H1 (cell line): ENCODE measurements at regions not wholly inside any gene's neighbourhood (a gene's known extent, or its start where the extent isn't known, plus 50 kb on each side); places are given as distances from the start of the nearest gene placed in this dataset.

ENCODE experiments used
- CTCF ChIA-PET: fragments of 300-600 bp; sonication (Branson Sonifier 250); formaldehyde crosslinking; loops from one replicate; lab custom pipeline; 2021; ENCODE audit not compliant: partially characterized antibody; lab: Charles Lee
- POLR2A ChIA-PET: fragments of 300-600 bp; sonication (Branson Sonifier 250); formaldehyde crosslinking; loops from one replicate; lab custom pipeline; 2021; ENCODE audit warnings: inconsistent platforms; ENCODE audit not compliant: partially characterized antibody; lab: Charles Lee
- DNase-seq, 2 experiments: peaks; one replicate each; pipeline versions ENCODE4 v3.0.0 to v3.0.0-alpha.2; 2010 to 2022; ENCODE audit warnings: low spot score in 2 of 2, low read depth in 1 of 2, mixed read lengths in 1 of 2
- FAIRE-seq: peaks from 2 replicates; lab custom pipeline; 2011; peaks lifted over from hg19 to GRCh38; lab: Jason Lieb, UNC
- H2AFZ ChIP-seq: 2 replicates; pipeline ENCODE4 v1.8.1; 2012; ENCODE audit warnings: low read length, inconsistent platforms
- H2AK5ac ChIP-seq: 2 replicates; pipeline ENCODE4 v1.6.1; 2013; ENCODE audit warnings: low read depth, low read length
- H2BK120ac ChIP-seq: replicated peaks from 2 replicates; pipeline ENCODE3; 2013; ENCODE audit warnings: low read depth, low read length, inconsistent platforms
- H2BK12ac ChIP-seq: 2 replicates; pipeline ENCODE4 v1.6.1; 2013; ENCODE audit warnings: low read depth, low read length
- H2BK15ac ChIP-seq: 2 replicates; pipeline ENCODE4 v1.6.1; 2013; ENCODE audit warnings: low read length
- H2BK20ac ChIP-seq: 2 replicates; pipeline ENCODE4 v1.6.1; 2013; ENCODE audit warnings: low read length
- H2BK5ac ChIP-seq: 2 replicates; pipeline ENCODE4 v1.6.1; 2013; ENCODE audit warnings: low read depth, low read length
- H3K14ac ChIP-seq: 2 replicates; pipeline ENCODE4 v1.6.1; 2013; ENCODE audit warnings: inconsistent platforms; ENCODE audit not compliant: insufficient read length
- H3K18ac ChIP-seq: 2 replicates; pipeline ENCODE4 v1.6.1; 2013; ENCODE audit warnings: low read length; ENCODE audit errors: extremely low read depth
- H3K23ac ChIP-seq: 2 replicates; pipeline ENCODE4 v1.6.1; 2013; ENCODE audit warnings: inconsistent platforms; ENCODE audit not compliant: insufficient read length
- H3K23me2 ChIP-seq: 2 replicates; pipeline ENCODE4 v1.6.1; 2013; ENCODE audit warnings: low read depth, low read length
- H3K27ac ChIP-seq: 2 replicates; pipeline ENCODE4 v1.6.1; 2011; ENCODE audit warnings: low read depth, low read length, inconsistent platforms
- H3K27me3 ChIP-seq, 4 experiments: replicated peaks in 1 of 4; 1 replicate in 1 of 4; 2 replicates in 3 of 4; pipeline versions ENCODE4 v1.6.1 to v1.8.1; 2011 to 2013; ENCODE audit warnings: low read length in 3 of 4, mild to moderate bottlenecking in 3 of 4, inconsistent platforms in 2 of 4, mixed read lengths in 2 of 4, moderate library complexity in 1 of 4; ENCODE audit not compliant: control insufficient read depth in 3 of 4, insufficient read depth in 3 of 4; ENCODE audit errors: extremely low read depth in 1 of 4
- H3K36me3 ChIP-seq, 4 experiments: 2 replicates each; pipeline versions ENCODE4 v1.6.1 to v1.8.1; 2011 to 2013; ENCODE audit warnings: mild to moderate bottlenecking in 4 of 4, low read length in 3 of 4, moderate library complexity in 2 of 4, control low read depth in 1 of 4, inconsistent platforms in 1 of 4; ENCODE audit not compliant: insufficient read depth in 4 of 4, control insufficient read depth in 2 of 4
- H3K4ac ChIP-seq: replicated peaks from 2 replicates; pipeline ENCODE3; 2013; ENCODE audit warnings: low read length, low read depth, mixed read lengths, inconsistent platforms; ENCODE audit not compliant: insufficient read length
- H3K4me1 ChIP-seq, 4 experiments: replicated peaks in 1 of 4; 1 replicate in 1 of 4; 2 replicates in 3 of 4; pipeline versions ENCODE4 v1.6.1 to v1.8.1; 2011 to 2013; ENCODE audit warnings: low read length in 3 of 4, inconsistent platforms in 2 of 4, mixed read lengths in 1 of 4; ENCODE audit not compliant: insufficient read depth in 4 of 4, control insufficient read depth in 3 of 4
- H3K4me2 ChIP-seq, 2 experiments: 2 replicates each; pipeline versions ENCODE4 v1.6.1 to v1.8.1; 2011 to 2013; ENCODE audit warnings: low read depth in 2 of 2, low read length in 2 of 2, control low read depth in 1 of 2, inconsistent platforms in 1 of 2, mild to moderate bottlenecking in 1 of 2; ENCODE audit not compliant: insufficient read depth in 1 of 2
- H3K4me3 ChIP-seq, 4 experiments: fragments of 200-600, 300-600 bp in 1 of 4; sonication (generic), shearing (Covaris generic), sonication (Bioruptor Twin) in 1 of 4; 2 replicates each; pipeline versions ENCODE4 v1.5.1 to v1.8.1; 2011 to 2016; ENCODE audit warnings: low read length in 4 of 4, low read depth in 3 of 4, control low read depth in 2 of 4, inconsistent platforms in 2 of 4, mild to moderate bottlenecking in 2 of 4, mixed read lengths in 1 of 4, moderate library complexity in 1 of 4; ENCODE audit not compliant: insufficient read depth in 2 of 4; ENCODE audit errors: extremely low read depth in 1 of 4
- H3K56ac ChIP-seq: replicated peaks from 2 replicates; pipeline ENCODE3; 2013; ENCODE audit warnings: low read depth, mild to moderate bottlenecking, mixed read lengths, low read length, inconsistent platforms; ENCODE audit not compliant: insufficient read length
- H3K79me1 ChIP-seq: 2 replicates; pipeline ENCODE4 v1.6.1; 2013; ENCODE audit warnings: low read depth, low read length, control low read depth
- H3K79me2 ChIP-seq, 2 experiments: 2 replicates each; pipeline versions ENCODE4 v1.6.1 to v1.8.1; 2012 to 2013; ENCODE audit warnings: low read length in 2 of 2, mild to moderate bottlenecking in 2 of 2, inconsistent platforms in 1 of 2; ENCODE audit not compliant: insufficient read depth in 2 of 2, control insufficient read depth in 1 of 2
- H3K9ac ChIP-seq, 4 experiments: replicated peaks in 1 of 4; 1 replicate in 1 of 4; 2 replicates in 3 of 4; pipeline versions ENCODE4 v1.6.1 to v1.8.1; 2011 to 2013; ENCODE audit warnings: low read depth in 3 of 4, low read length in 3 of 4, control low read depth in 2 of 4, mild to moderate bottlenecking in 2 of 4, moderate library complexity in 2 of 4, inconsistent platforms in 1 of 4; ENCODE audit errors: extremely low read depth in 1 of 4
- H3K9me3 ChIP-seq, 2 experiments: 2 replicates each; pipeline versions ENCODE4 v1.6.1 to v1.8.1; 2012 to 2013; ENCODE audit warnings: mild to moderate bottlenecking in 2 of 2, moderate library complexity in 2 of 2, control low read depth in 1 of 2, inconsistent platforms in 1 of 2, low read depth in 1 of 2, low read length in 1 of 2, mixed read lengths in 1 of 2; ENCODE audit not compliant: insufficient read depth in 2 of 2
- H4K20me1 ChIP-seq, 2 experiments: replicated peaks in 1 of 2; 2 replicates each; pipeline versions ENCODE3 to v1.8.1; 2011 to 2013; ENCODE audit warnings: inconsistent platforms in 2 of 2, low read length in 2 of 2, mild to moderate bottlenecking in 1 of 2; ENCODE audit not compliant: insufficient read depth in 2 of 2, control insufficient read depth in 1 of 2
- H4K5ac ChIP-seq: 2 replicates; pipeline ENCODE4 v1.6.1; 2013; ENCODE audit warnings: low read length, low read depth, mixed read lengths, inconsistent platforms; ENCODE audit not compliant: insufficient read length
- H4K8ac ChIP-seq: 2 replicates; pipeline ENCODE4 v1.8.0; 2013; ENCODE audit warnings: mild to moderate bottlenecking, moderate library complexity, low read length, inconsistent platforms; ENCODE audit not compliant: insufficient read depth; ENCODE audit errors: extremely low read depth
- H4K91ac ChIP-seq: replicated peaks from 2 replicates; pipeline ENCODE3; 2013; ENCODE audit warnings: low read length, mixed read lengths, inconsistent platforms; ENCODE audit not compliant: insufficient read length
- EZH2 ChIP-seq: fragments of 200-600 bp; sonication (generic); IDR thresholded peaks from 2 replicates; pipeline ENCODE4 v1.7.1; 2012; ENCODE audit warnings: low read depth, mild to moderate bottlenecking, moderate library complexity, low read length, inconsistent platforms; ENCODE audit not compliant: severe bottlenecking
- HDAC2 ChIP-seq, 2 experiments: fragments of 300-600 bp in 1 of 2; sonication (generic) in 1 of 2; IDR thresholded peaks; 2 replicates each; pipeline ENCODE4 v1.6.1; 2011 to 2012; ENCODE audit warnings: low read depth in 2 of 2, low read length in 2 of 2, mild to moderate bottlenecking in 2 of 2, moderate library complexity in 2 of 2, borderline replicate concordance in 1 of 2, inconsistent platforms in 1 of 2
- KDM1A ChIP-seq: fragments of 200-600, 300-600 bp; sonication (generic); IDR thresholded peaks from 2 replicates; pipeline ENCODE4 v1.7.1; 2016; ENCODE audit warnings: mild to moderate bottlenecking, low read length, borderline replicate concordance
- WGBS, 2 experiments: shearing (Covaris generic) in 1 of 2; methylation state at CpG; one replicate each; pipeline versions ENCODE4 v1.1.6 to v1.1.7; 2013 to 2015; ENCODE audit warnings: low lambda C conversion rate in 2 of 2, mixed read lengths in 2 of 2, inconsistent platforms in 1 of 2, low coverage in 1 of 2, missing lambda C conversion rate in 1 of 2; ENCODE audit not compliant: insufficient replicate concordance in 2 of 2, insufficient coverage in 1 of 2, insufficient read length in 1 of 2; ENCODE audit errors: extremely low coverage in 1 of 2, missing lambda C conversion rate in 1 of 2; 5-methylcytosine and 5-hydroxymethylcytosine counted together

- Histone ChIP-seq H3K23me2 (no peaks in the 10 kb centered on the region), H2BK120ac (no peak overlapping the region), H4K5ac (no peak overlapping the region), H3K36me3 (no peaks in the 10 kb centered on the region), H3K9ac (no peak overlapping the region), H3K4me2 (no peak overlapping the region), H3K4ac (no peak overlapping the region), H4K20me1 (no peaks in the 10 kb centered on the region), H3K4me3 (no peak overlapping the region), H3K79me2 (no peaks in the 10 kb centered on the region), H2BK15ac (no peak overlapping the region), H4K8ac (no peak overlapping the region), H3K27me3 (no peaks in the 10 kb centered on the region), H3K56ac (no peak overlapping the region), H3K18ac (no peak overlapping the region), H2BK12ac (0 out of 2 replicates have a peak overlapping the region, but pooled peaks have one; percentile 9), H2BK5ac (no peak overlapping the region), H3K14ac (no peak overlapping the region), H3K27ac (no peak overlapping the region), H2AK5ac (no peak overlapping the region), H3K4me1 (peaks cover 1 to 8% (median 7%) of the 10 kb centered on the region in 4 experiments; a peak in 6 of 7 replicates), H2BK20ac (no peak overlapping the region), H3K79me1 (no peaks in the 10 kb centered on the region), H3K23ac (no peak overlapping the region), H2AFZ (no peak overlapping the region), H4K91ac (no peak overlapping the region), H3K9me3 (0 out of 4 replicates have a peak, but pooled peaks cover 0 to 2% of the 10 kb centered on the region in 2 experiments)
- FAIRE-seq (no peak), DNase-seq (no peak)
- ChIA-PET CTCF (interaction anchor here (1.3 kb wide), 1 partner anchor 25 kb away, joined by 3 read pairs; no protein-coding TSS in a partner anchor), POLR2A (interaction anchor here (0.9 kb wide), 1 partner anchor 41 kb away, joined by 3 read pairs; no protein-coding TSS in a partner anchor)
- TF ChIP-seq KDM1A (peak; percentile 77; the same call in 1 of the 2 replicates), HDAC2 (IDR thresholded peaks at IDR 0.05; ENCODE audit: borderline replicate concordance in 1 of 2, low read depth in 2 of 2, low read length in 2 of 2) (0 out of 4 replicates have a peak, but pooled peaks of 1 of the 2 experiments have one; percentile 56), EZH2 (no peak)
- 91% methylated on average over 5 of the region's 5 CpGs; no CpG with 5 or more reads in 1 of the 2 experiments for WGBS, 2 experiments
Measured at GRCh38 chr12:124626971-124627411, 59.6 kb upstream of the NCOR2 start.
